WTC11 (cell line): ENCODE measurements at regions not wholly inside any gene's neighbourhood (a gene's known extent, or its start where the extent isn't known, plus 50 kb on each side); places are given as distances from the start of the nearest gene placed in this dataset.

Source experiments
- ATAC-seq: fragments of 200-7000 bp; cut with Tn5 transposase; 2 replicates; pipeline ENCODE4 v1.10.0; 2021; ENCODE audit warnings: mild to moderate bottlenecking, moderate library complexity
- CTCF ChIA-PET: fragments of 300-600 bp; sonication (Branson Sonifier 250); formaldehyde crosslinking; loops from one replicate; lab custom pipeline; 2021; ENCODE audit warnings: antibody characterized with exemption; lab: Charles Lee
- POLR2A ChIA-PET: fragments of 350-600 bp; sonication (Branson Sonifier 250); formaldehyde crosslinking; loops from one replicate; lab custom pipeline; 2021; ENCODE audit warnings: antibody characterized with exemption; lab: Charles Lee
- DNase-seq: peaks from one replicate; pipeline ENCODE4 v3.0.0; 2021; ENCODE audit warnings: low spot score
- H3K27ac Mint-ChIP-seq: 2 replicates; pipeline ENCODE4 v1.8.0; 2021; ENCODE audit warnings: mixed read lengths
- H3K27me3 Mint-ChIP-seq: 2 replicates; pipeline ENCODE4 v1.8.0; 2021; ENCODE audit warnings: low read depth, mild to moderate bottlenecking, moderate library complexity, mixed read lengths
- H3K36me3 Mint-ChIP-seq: 2 replicates; pipeline ENCODE4 v1.8.0; 2021; ENCODE audit warnings: mixed read lengths
- H3K4me1 Mint-ChIP-seq: 2 replicates; pipeline ENCODE4 v1.8.0; 2022; ENCODE audit warnings: mixed read lengths
- H3K4me3 Mint-ChIP-seq: 2 replicates; pipeline ENCODE4 v1.8.0; 2021; ENCODE audit warnings: mild to moderate bottlenecking, moderate library complexity, mixed read lengths
- H3K9me3 Mint-ChIP-seq: 2 replicates; pipeline ENCODE4 v1.8.0; 2021; ENCODE audit warnings: mixed read lengths
- ARID4B ChIP-seq: sonication (generic); formaldehyde crosslinking; IDR thresholded peaks from 2 replicates; pipeline ENCODE4 v1.8.0; 2023; ENCODE audit warnings: missing genetic modification reagents, mild to moderate bottlenecking, borderline replicate concordance
- ATF1 ChIP-seq: sonication (generic); formaldehyde crosslinking; IDR thresholded peaks from 2 replicates; pipeline ENCODE4 v1.8.1; 2023; ENCODE audit warnings: mild to moderate bottlenecking, moderate library complexity, missing genetic modification reagents
- CREM ChIP-seq: sonication (generic); formaldehyde crosslinking; IDR thresholded peaks from 2 replicates; pipeline ENCODE4 v1.8.1; 2022; ENCODE audit warnings: mild to moderate bottlenecking, missing genetic modification reagents, moderate library complexity
- HMGXB4 ChIP-seq: sonication (generic); formaldehyde crosslinking; IDR thresholded peaks from 2 replicates; pipeline ENCODE4 v1.8.1; 2023; ENCODE audit warnings: mild to moderate bottlenecking, moderate library complexity, missing genetic modification reagents
- MXD4 ChIP-seq: fragments of 250-450 bp; sonication (Bioruptor Pico); IDR thresholded peaks from 2 replicates; pipeline ENCODE4 v1.8.0; 2021; ENCODE audit warnings: mild to moderate bottlenecking, moderate library complexity, borderline replicate concordance
- TCF7 ChIP-seq: sonication (generic); formaldehyde crosslinking; IDR thresholded peaks from 2 replicates; pipeline ENCODE4 v1.8.0; 2022; ENCODE audit warnings: mild to moderate bottlenecking, low read depth, missing genetic modification reagents, moderate library complexity
- TEAD1 ChIP-seq: sonication (generic); formaldehyde crosslinking; IDR thresholded peaks from 2 replicates; pipeline ENCODE4 v1.8.0; 2022; ENCODE audit warnings: mild to moderate bottlenecking, missing genetic modification reagents
- ZBTB21 ChIP-seq: sonication (generic); formaldehyde crosslinking; IDR thresholded peaks from 2 replicates; pipeline ENCODE4 v1.8.1; 2023; ENCODE audit warnings: mild to moderate bottlenecking, missing genetic modification reagents, borderline replicate concordance
- ZMAT4 ChIP-seq: fragments of 250-450 bp; sonication (Bioruptor Pico); IDR thresholded peaks from 2 replicates; pipeline ENCODE4 v1.9.0; 2021; ENCODE audit warnings: mild to moderate bottlenecking
- ZNF263 ChIP-seq: sonication (generic); formaldehyde crosslinking; IDR thresholded peaks from 2 replicates; pipeline ENCODE4 v1.8.1; 2022; ENCODE audit warnings: low read depth, mild to moderate bottlenecking, moderate library complexity, missing genetic modification reagents
- ZNF416 ChIP-seq: fragments of 250-450 bp; sonication (Bioruptor Pico); IDR thresholded peaks from 2 replicates; pipeline ENCODE4 v1.9.0; 2021; ENCODE audit warnings: mild to moderate bottlenecking, inconsistent platforms
- ZNF671 ChIP-seq: fragments of 250-450 bp; sonication (Bioruptor Pico); IDR thresholded peaks from 2 replicates; pipeline ENCODE4 v1.8.0; 2021; ENCODE audit warnings: mild to moderate bottlenecking
- TF ChIP-seq, protein P1 (sequence below): sonication (generic); formaldehyde crosslinking; IDR thresholded peaks from 2 replicates; pipeline ENCODE4 v1.8.1; 2022; ENCODE audit warnings: mild to moderate bottlenecking, moderate library complexity, missing genetic modification reagents
- TF ChIP-seq, protein P2 (sequence below): sonication (generic); formaldehyde crosslinking; IDR thresholded peaks from 2 replicates; pipeline ENCODE4 v1.8.1; 2022; ENCODE audit warnings: missing genetic modification reagents, borderline replicate concordance
- TF ChIP-seq, protein P3 (sequence below): sonication (generic); formaldehyde crosslinking; IDR thresholded peaks from 2 replicates; pipeline ENCODE4 v1.8.1; 2023; ENCODE audit warnings: mild to moderate bottlenecking, missing genetic modification reagents, borderline replicate concordance

DNA sequence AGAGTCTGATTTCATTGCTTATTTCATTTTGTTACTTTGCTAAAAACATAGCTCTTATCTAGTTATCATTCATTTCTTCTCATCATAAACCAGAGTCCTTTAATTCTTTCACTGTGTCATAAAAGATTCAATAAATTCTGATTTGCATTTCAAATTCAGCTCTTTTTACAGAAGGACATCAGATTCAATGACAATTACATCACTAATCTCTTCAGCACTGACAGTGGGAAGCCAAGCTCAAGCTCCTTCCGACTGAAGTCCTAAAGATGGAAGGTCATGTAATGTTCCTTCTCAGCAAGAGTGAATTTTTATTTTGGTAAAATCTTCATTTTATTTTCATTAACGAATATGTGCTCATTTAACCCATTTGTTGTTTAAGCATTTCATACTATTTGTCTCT lies 530.7 kb upstream of the ADGRL2 start (continued):
- TF ChIP-seq ARID4B (CRISPR knock-in tag) (no peak), ZBTB21 (CRISPR knock-in tag) (no peak), ZNF416 (CRISPR knock-in tag) (no peak), HMGXB4 (CRISPR knock-in tag) (no peak), TCF7 (no peak), MXD4 (CRISPR knock-in tag) (no peak), ZNF263 (CRISPR knock-in tag) (no peak), ZNF671 (no peak), CREM (no peak), ATF1 (CRISPR knock-in tag) (no peak), ZMAT4 (CRISPR knock-in tag) (no peak)
- TF ChIP-seq, protein P1, sequence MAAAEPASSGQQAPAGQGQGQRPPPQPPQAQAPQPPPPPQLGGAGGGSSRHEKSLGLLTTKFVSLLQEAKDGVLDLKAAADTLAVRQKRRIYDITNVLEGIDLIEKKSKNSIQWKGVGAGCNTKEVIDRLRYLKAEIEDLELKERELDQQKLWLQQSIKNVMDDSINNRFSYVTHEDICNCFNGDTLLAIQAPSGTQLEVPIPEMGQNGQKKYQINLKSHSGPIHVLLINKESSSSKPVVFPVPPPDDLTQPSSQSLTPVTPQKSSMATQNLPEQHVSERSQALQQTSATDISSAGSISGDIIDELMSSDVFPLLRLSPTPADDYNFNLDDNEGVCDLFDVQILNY (CRISPR knock-in tag): no peak
- TF ChIP-seq, all 79 proteins: peak for 0

GRCh38 chr1:81264976-81265375 lies 535.8 kb upstream of the ADGRL2 start:
- TF ChIP-seq, protein P2, sequence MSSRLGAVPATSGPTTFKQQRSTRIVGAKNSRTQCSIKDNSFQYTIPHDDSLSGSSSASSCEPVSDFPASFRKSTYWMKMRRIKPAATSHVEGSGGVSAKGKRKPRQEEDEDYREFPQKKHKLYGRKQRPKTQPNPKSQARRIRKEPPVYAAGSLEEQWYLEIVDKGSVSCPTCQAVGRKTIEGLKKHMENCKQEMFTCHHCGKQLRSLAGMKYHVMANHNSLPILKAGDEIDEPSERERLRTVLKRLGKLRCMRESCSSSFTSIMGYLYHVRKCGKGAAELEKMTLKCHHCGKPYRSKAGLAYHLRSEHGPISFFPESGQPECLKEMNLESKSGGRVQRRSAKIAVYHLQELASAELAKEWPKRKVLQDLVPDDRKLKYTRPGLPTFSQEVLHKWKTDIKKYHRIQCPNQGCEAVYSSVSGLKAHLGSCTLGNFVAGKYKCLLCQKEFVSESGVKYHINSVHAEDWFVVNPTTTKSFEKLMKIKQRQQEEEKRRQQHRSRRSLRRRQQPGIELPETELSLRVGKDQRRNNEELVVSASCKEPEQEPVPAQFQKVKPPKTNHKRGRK (CRISPR knock-in tag): no peak
- TF ChIP-seq TEAD1 (CRISPR knock-in tag): no peak
- TF ChIP-seq, protein P3, sequence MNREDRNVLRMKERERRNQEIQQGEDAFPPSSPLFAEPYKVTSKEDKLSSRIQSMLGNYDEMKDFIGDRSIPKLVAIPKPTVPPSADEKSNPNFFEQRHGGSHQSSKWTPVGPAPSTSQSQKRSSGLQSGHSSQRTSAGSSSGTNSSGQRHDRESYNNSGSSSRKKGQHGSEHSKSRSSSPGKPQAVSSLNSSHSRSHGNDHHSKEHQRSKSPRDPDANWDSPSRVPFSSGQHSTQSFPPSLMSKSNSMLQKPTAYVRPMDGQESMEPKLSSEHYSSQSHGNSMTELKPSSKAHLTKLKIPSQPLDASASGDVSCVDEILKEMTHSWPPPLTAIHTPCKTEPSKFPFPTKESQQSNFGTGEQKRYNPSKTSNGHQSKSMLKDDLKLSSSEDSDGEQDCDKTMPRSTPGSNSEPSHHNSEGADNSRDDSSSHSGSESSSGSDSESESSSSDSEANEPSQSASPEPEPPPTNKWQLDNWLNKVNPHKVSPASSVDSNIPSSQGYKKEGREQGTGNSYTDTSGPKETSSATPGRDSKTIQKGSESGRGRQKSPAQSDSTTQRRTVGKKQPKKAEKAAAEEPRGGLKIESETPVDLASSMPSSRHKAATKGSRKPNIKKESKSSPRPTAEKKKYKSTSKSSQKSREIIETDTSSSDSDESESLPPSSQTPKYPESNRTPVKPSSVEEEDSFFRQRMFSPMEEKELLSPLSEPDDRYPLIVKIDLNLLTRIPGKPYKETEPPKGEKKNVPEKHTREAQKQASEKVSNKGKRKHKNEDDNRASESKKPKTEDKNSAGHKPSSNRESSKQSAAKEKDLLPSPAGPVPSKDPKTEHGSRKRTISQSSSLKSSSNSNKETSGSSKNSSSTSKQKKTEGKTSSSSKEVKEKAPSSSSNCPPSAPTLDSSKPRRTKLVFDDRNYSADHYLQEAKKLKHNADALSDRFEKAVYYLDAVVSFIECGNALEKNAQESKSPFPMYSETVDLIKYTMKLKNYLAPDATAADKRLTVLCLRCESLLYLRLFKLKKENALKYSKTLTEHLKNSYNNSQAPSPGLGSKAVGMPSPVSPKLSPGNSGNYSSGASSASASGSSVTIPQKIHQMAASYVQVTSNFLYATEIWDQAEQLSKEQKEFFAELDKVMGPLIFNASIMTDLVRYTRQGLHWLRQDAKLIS: no peak
- ChIA-PET CTCF (interaction anchor here (0.9 kb wide), 1 partner anchor 41 kb away, joined by 3 read pairs; no protein-coding TSS in a partner anchor), POLR2A (no interaction called here)
- H3K27me3 Mint-ChIP-seq: no peaks in the 10 kb centered on the region
- H3K9me3 Mint-ChIP-seq: peaks cover 4% of the 10 kb centered on the region; the same call in 1 of the 2 replicates
- H3K36me3 Mint-ChIP-seq: peaks cover 4% of the 10 kb centered on the region
- DNase-seq (no peak), ATAC-seq (no peak)
- H3K4me3 Mint-ChIP-seq: peak overlapping the region; percentile 2; the same call in 1 of the 2 replicates
- H3K4me1 Mint-ChIP-seq: peaks cover 51% of the 10 kb centered on the region
- peak overlapping the region; percentile 84 for H3K27ac Mint-ChIP-seq
